Nephron (organoid): ENCODE measurements at regions not wholly inside any gene's neighbourhood (a gene's known extent, or its start where the extent isn't known, plus 50 kb on each side); places are given as distances from the start of the nearest gene placed in this dataset.

Experiments used
- H3K27ac Mint-ChIP-seq, 3 experiments: 2 replicates each; pipeline ENCODE4 v1.8.0; 2020; ENCODE audit warnings: mixed read lengths in 3 of 3, mild to moderate bottlenecking in 2 of 3, moderate library complexity in 1 of 3
- H3K27me3 Mint-ChIP-seq: 2 replicates; pipeline ENCODE4 v1.8.0; 2021; ENCODE audit warnings: low read depth, mild to moderate bottlenecking, moderate library complexity, mixed read lengths
- H3K36me3 Mint-ChIP-seq: 2 replicates; pipeline ENCODE4 v1.8.0; 2020; ENCODE audit warnings: low read depth, mixed read lengths
- H3K4me1 Mint-ChIP-seq: 2 replicates; pipeline ENCODE4 v1.8.0; 2020; ENCODE audit warnings: mixed read lengths
- H3K4me3 Mint-ChIP-seq, 3 experiments: 2 replicates each; pipeline ENCODE4 v1.8.0; 2020; ENCODE audit warnings: mild to moderate bottlenecking in 3 of 3, mixed read lengths in 3 of 3, moderate library complexity in 2 of 3
- H3K9me3 Mint-ChIP-seq: 2 replicates; pipeline ENCODE4 v1.8.0; 2020; ENCODE audit warnings: mixed read lengths
- CTCF ChIP-seq, 3 experiments: fragments of 200-600 bp; sonication (generic); IDR thresholded peaks; one replicate each; pipeline ENCODE4 v1.5.0; 2021; ENCODE audit warnings: antibody characterized with exemption in 3 of 3; ENCODE audit not compliant: unreplicated experiment in 3 of 3

GRCh38 chr1:87263281-87263680 lies 65.4 kb upstream of the LMO4 start:
- no peaks in the 10 kb centered on the region for H3K4me1 Mint-ChIP-seq
- H3K9me3 Mint-ChIP-seq: peaks cover 4% of the 10 kb centered on the region
- no peak overlapping the region for H3K4me3 Mint-ChIP-seq
- no peaks in the 10 kb centered on the region for H3K36me3 Mint-ChIP-seq
- TF ChIP-seq CTCF (IDR thresholded peaks at IDR 0.05; ENCODE audit: unreplicated experiment in 3 of 3): no peak
- no peak overlapping the region for H3K27ac Mint-ChIP-seq
- no peaks in the 10 kb centered on the region for H3K27me3 Mint-ChIP-seq

- H3K9me3 Mint-ChIP-seq: peaks cover 4% of the 10 kb centered on the region
- H3K27ac Mint-ChIP-seq: no peak overlapping the region
- TF ChIP-seq CTCF (IDR thresholded peaks at IDR 0.05; ENCODE audit: unreplicated experiment in 3 of 3): no peak
- H3K27me3 Mint-ChIP-seq: no peaks in the 10 kb centered on the region
- H3K36me3 Mint-ChIP-seq: no peaks in the 10 kb centered on the region
- H3K4me3 Mint-ChIP-seq: no peak overlapping the region
- no peaks in the 10 kb centered on the region for H3K4me1 Mint-ChIP-seq
These were observed 64.9 kb upstream of the LMO4 start for GRCh38 chr1:87263785-87264184.

- Mint-ChIP-seq H3K4me3 (no peak overlapping the region), H3K36me3 (no peaks in the 10 kb centered on the region), H3K27me3 (no peaks in the 10 kb centered on the region), H3K4me1 (no peaks in the 10 kb centered on the region), H3K9me3 (no peaks in the 10 kb centered on the region), H3K27ac (no peak overlapping the region)
- no peak for TF ChIP-seq CTCF (IDR thresholded peaks at IDR 0.05; ENCODE audit: unreplicated experiment in 3 of 3)
These were observed 63.7 kb upstream of the LMO4 start for GRCh38 chr1:87264976-87265375.

GRCh38 chr1:87265786-87266185 lies 62.9 kb upstream of the LMO4 start:
- Mint-ChIP-seq H3K36me3 (no peaks in the 10 kb centered on the region), H3K4me1 (no peaks in the 10 kb centered on the region), H3K4me3 (no peak overlapping the region), H3K27ac (no peak overlapping the region), H3K9me3 (no peaks in the 10 kb centered on the region), H3K27me3 (no peaks in the 10 kb centered on the region)
- TF ChIP-seq CTCF (IDR thresholded peaks at IDR 0.05; ENCODE audit: unreplicated experiment in 3 of 3): no peak

GRCh38 chr1:87268111-87268510 lies 60.6 kb upstream of the LMO4 start:
- Mint-ChIP-seq H3K27me3 (no peaks in the 10 kb centered on the region), H3K4me1 (no peaks in the 10 kb centered on the region), H3K4me3 (no peak overlapping the region), H3K36me3 (no peaks in the 10 kb centered on the region), H3K27ac (no peak overlapping the region), H3K9me3 (no peaks in the 10 kb centered on the region)
- no peak for TF ChIP-seq CTCF (IDR thresholded peaks at IDR 0.05; ENCODE audit: unreplicated experiment in 3 of 3)

GRCh38 chr1:87269921-87270320 lies 58.8 kb upstream of the LMO4 start:
- H3K4me3 Mint-ChIP-seq: no peak overlapping the region
- no peaks in the 10 kb centered on the region for H3K27me3 Mint-ChIP-seq
- no peaks in the 10 kb centered on the region for H3K36me3 Mint-ChIP-seq
- H3K27ac Mint-ChIP-seq: no peak overlapping the region
- no peaks in the 10 kb centered on the region for H3K9me3 Mint-ChIP-seq
- no peak for TF ChIP-seq CTCF (IDR thresholded peaks at IDR 0.05; ENCODE audit: unreplicated experiment in 3 of 3)
- no peaks in the 10 kb centered on the region for H3K4me1 Mint-ChIP-seq
